ENCODE measurements at regions not wholly inside any gene's neighbourhood (a gene's known extent, or its start where the extent isn't known, plus 50 kb on each side); places are given as distances from the start of the nearest gene placed in this dataset.

DNA sequence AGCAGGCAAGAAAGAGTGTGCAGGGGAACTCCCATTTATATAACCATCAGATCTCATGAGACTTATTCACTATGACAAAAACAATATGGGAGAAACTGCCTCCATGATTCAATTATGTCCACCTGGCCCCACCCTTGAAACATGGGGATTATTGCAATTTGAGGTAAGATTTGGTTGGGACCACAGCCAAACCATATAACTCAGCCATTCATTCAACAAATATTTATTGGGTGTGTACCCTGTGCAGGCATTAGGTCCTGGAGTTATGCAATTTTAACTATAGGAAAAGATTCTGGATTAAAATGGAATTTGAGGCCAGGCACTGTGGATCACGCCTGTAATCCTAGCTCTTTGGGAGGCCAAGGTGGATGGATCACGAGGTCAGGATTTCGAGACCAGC is 124.2 kb upstream of the GAS1 start:
- TF ChIP-seq BHLHE40 (IDR thresholded peaks at IDR 0.05; ENCODE audit: borderline replicate concordance): no peak
- no peak for TF ChIP-seq L3MBTL2 (conservative IDR thresholded peaks at IDR 0.05)
- TF ChIP-seq FOXK2 (IDR thresholded peaks at IDR 0.05): no peak
- no peak for TF ChIP-seq FOXM1 (IDR thresholded peaks at IDR 0.05; ENCODE audit: borderline replicate concordance)
- no peak for TF ChIP-seq NFRKB (IDR thresholded peaks at IDR 0.05)
- no peak for TF ChIP-seq FOXA1 (IDR thresholded peaks at IDR 0.05)
- no peak for TF ChIP-seq PKNOX1 (IDR thresholded peaks at IDR 0.05)
- TF ChIP-seq HDGF (IDR thresholded peaks at IDR 0.05; ENCODE audit: borderline replicate concordance): no peak
- TF ChIP-seq ARNT (IDR thresholded peaks at IDR 0.05): no peak
- no peak for TF ChIP-seq ELF4 (IDR thresholded peaks at IDR 0.05)
- no peak for TF ChIP-seq TARDBP (IDR thresholded peaks at IDR 0.05)
- no peak for TF ChIP-seq CTBP1 (IDR thresholded peaks at IDR 0.05; ENCODE audit: borderline replicate concordance)
